Skin of body (tissue), 1 donor: ENCODE measurements at regions not wholly inside any gene's neighbourhood (a gene's known extent, or its start where the extent isn't known, plus 50 kb on each side); places are given as distances from the start of the nearest gene placed in this dataset.
"Not testable (repeated sequence)": the region's sequence is repeated elsewhere in the genome, so short reads cannot be mapped to it uniquely, and the experiment has no call there.

Experiments used
- DNase-seq: peaks from one replicate; lab custom pipeline; 2025; lab: John Stamatoyannopoulos, UW

- no peak for DNase-seq
These were observed 206.1 kb downstream of the YTHDC2 start for GRCh38 chr5:113719549-113719948.

- no peak for DNase-seq
These were observed 207.7 kb downstream of the YTHDC2 start for GRCh38 chr5:113721171-113721570.

- no peak for DNase-seq
These were observed 209.5 kb downstream of the YTHDC2 start for GRCh38 chr5:113723021-113723420.

GRCh38 chr5:113735751-113736150, 222.3 kb downstream of the YTHDC2 start:
- peak; percentile 50 for DNase-seq

GRCh38 chr5:113742176-113742575, 228.7 kb downstream of the YTHDC2 start:
- no peak for DNase-seq

GRCh38 chr5:113742639-113743038, 229.1 kb downstream of the YTHDC2 start:
- DNase-seq = no peak

- DNase-seq = no peak
These were observed 234.9 kb downstream of the YTHDC2 start for GRCh38 chr5:113748403-113748802.

- DNase-seq = no peak
These were observed 235.8 kb downstream of the YTHDC2 start for GRCh38 chr5:113749334-113749733.

GRCh38 chr5:113753182-113753581, 239.7 kb downstream of the YTHDC2 start:
- not testable (repeated sequence) for DNase-seq

GRCh38 chr5:113755516-113755915, 242.0 kb downstream of the YTHDC2 start:
- DNase-seq = no peak

- DNase-seq = no peak
These were observed 244.0 kb downstream of the YTHDC2 start for GRCh38 chr5:113757508-113757907.

- DNase-seq = no peak
These were observed 246.0 kb downstream of the YTHDC2 start for GRCh38 chr5:113759505-113759904.

GRCh38 chr5:113760486-113760885, 247.0 kb downstream of the YTHDC2 start:
- no peak for DNase-seq

GRCh38 chr5:113761594-113761993, 248.1 kb downstream of the YTHDC2 start:
- no peak for DNase-seq

- no peak for DNase-seq
These were observed 250.9 kb downstream of the YTHDC2 start for GRCh38 chr5:113764382-113764781.

- not testable (repeated sequence) for DNase-seq
These were observed 253.3 kb downstream of the YTHDC2 start for GRCh38 chr5:113766827-113767226.

- no peak for DNase-seq
These were observed 257.2 kb downstream of the YTHDC2 start for GRCh38 chr5:113770648-113771047.

GRCh38 chr5:113771483-113771882, 258.0 kb downstream of the YTHDC2 start:
- no peak for DNase-seq

GRCh38 chr5:113776168-113776567, 262.7 kb downstream of the YTHDC2 start:
- DNase-seq = no peak

GRCh38 chr5:113776832-113777525, 263.5 kb downstream of the YTHDC2 start:
- DNase-seq = no peak

GRCh38 chr5:113778147-113778546, 264.7 kb downstream of the YTHDC2 start:
- no peak for DNase-seq

GRCh38 chr5:113788141-113788655, 274.7 kb downstream of the YTHDC2 start:
- DNase-seq = peak; percentile 7

- no peak for DNase-seq
These were observed 276.3 kb downstream of the YTHDC2 start for GRCh38 chr5:113789769-113790168.
